Tongue (tissue), 1 donor: ENCODE measurements at regions not wholly inside any gene's neighbourhood (a gene's known extent, or its start where the extent isn't known, plus 50 kb on each side); places are given as distances from the start of the nearest gene placed in this dataset.

Source experiments
- DNase-seq: peaks from one replicate; pipeline ENCODE4 v3.0.0-alpha.2; 2015

DNA sequence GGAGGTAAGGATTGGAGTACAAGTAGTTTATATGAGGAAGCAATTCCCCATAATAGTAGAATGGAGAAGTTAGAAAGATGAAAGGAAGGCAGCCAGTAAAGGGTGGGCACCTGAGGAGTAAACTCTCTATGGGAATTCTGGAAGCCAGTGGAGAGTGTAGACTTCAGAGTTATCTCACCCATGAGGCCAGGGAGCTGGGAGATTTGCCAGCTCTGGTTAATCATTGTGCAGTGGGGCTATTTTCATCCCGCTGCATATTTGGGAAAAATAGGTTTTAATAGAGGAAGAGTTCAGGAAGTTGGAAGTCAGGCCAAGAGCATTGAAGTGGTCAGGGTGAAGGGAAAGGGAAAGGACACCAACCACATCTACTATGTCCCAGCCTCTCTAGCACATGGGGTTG is 242.3 kb upstream of the BRINP1 start:
- no peak for DNase-seq

DNA sequence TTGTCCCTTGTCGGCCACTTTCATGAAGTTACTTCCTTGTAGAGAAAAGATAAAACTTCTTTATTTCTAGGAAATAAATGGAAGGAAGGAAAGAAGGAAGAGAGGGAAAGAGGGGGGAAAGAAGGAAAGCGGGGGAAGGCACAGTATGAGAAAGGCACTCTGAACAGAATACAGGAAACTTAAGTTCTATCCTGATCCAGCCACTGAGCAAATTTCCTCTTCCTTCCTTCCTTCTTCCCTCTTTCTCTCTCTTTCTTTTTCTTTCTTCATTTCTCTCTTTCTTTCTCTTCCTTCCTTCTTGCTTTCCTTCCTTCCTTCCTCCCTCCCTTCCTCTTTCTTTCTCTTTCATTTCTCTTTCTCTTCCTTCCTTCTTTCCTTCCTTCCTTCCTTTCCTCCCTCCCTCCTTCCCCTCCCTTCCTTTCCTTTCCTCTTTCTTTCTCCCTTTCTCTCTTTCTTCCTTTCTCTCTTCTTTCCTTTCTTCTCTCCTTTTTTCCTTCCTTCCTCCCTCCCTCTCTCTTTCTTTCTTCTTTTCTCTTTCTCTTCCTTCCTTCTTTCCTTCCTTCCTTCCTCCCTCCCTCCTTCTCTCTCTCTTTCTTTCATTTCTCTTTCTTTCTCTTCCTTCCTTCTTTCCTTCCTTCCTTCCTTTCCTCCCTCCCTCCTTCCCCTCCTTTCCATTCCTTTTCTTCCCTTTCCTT is 240.2 kb upstream of the BRINP1 start:
- no peak for DNase-seq

DNA sequence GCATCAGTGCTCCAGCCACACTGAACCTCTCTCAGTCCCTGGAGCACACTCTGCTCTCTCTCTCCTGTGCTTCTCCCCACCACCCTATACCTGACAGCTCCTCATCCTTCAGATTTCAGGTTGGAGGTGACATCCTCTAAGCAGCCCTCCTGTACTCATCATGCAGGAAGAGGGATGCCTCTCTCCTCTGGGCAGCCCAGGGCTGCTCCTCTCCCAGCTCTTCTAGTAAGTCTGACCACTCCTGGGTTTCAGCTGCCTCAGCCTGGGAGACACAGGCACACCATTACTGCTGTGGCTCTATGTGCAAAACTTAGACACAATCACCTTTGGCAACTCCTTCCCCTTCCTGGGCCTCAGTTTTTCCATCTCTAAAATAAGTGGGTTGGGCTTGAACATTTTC is 232.4 kb upstream of the BRINP1 start:
- DNase-seq: no peak

DNA sequence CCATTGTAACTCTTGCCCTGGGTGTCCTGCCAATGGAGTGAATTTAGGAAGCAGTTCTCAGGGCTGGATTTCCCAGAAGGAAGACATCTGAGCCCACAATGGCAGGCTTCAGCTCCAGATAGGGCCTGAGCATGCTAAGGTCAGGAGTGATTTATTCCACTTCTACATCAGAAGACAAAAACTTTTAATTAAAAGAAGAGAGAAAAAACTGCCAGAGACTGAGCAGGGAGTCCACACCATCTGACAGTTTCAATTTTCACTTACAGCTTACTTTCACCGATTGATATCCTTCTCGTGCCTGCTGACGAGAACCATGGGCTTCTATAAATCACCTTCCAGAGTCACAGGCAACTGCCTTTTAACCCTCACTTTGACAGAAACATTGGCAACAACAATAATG is 228.3 kb upstream of the BRINP1 start:
- DNase-seq: no peak

DNA sequence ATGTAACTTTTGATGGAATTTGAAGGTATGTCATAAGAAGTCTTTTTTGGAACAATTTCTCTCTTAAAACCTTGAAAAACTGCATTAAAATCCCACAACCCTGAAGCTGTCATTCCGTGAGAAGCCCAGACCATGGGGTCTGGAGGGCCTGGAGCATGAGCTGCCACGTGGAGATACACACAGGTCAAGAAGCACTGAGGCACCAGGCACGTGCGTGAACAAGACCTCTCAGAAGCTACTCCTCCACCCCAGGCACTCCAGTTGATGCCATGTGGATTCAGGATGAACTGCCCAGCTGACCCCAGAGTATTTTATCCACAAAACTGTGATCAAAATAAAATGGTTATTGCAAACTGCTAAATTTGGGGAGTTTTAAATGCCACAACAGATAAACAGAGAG is 227.5 kb upstream of the BRINP1 start:
- DNase-seq: no peak

DNA sequence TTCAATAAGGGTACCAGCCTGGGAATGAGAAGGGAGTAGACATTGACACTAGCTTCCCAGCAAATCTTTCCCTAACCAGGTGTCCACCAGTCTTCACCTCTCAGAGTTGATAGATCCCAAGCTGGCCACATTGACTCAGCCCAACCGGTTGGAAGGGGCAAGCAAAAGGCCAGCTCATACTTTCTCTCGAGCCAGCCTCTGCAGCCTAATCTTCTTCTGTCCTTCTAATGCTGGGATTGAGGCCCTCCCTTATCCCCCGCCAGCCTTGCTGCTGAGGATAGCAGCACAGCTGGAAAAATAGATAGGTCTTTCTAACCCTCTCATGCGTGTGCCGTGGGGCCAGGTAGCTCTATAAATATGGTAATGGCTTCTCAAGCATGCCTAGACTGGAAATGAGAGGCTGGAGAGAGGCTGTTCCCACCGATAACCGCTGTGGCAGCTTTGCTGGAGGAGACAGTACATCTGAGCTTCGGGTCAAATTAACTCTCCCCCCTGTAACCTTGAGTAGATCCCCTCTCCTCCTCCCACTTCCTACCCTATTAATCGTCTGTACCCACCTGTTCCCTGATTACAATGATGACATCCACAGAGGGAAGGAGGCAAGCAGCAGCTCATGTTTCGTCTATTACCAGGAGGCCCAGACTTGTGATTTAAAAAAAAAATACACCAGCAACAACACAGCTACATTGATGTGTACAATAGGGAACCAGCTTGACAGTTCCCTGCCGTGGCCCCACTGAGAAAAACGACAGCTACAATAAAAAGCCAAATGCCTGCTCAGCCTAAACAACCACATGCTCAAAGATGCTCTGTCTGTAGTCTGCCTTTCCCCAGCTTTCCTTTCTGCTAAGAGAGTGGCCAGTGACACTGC is 219.9 kb upstream of the BRINP1 start:
- DNase-seq: no peak

DNA sequence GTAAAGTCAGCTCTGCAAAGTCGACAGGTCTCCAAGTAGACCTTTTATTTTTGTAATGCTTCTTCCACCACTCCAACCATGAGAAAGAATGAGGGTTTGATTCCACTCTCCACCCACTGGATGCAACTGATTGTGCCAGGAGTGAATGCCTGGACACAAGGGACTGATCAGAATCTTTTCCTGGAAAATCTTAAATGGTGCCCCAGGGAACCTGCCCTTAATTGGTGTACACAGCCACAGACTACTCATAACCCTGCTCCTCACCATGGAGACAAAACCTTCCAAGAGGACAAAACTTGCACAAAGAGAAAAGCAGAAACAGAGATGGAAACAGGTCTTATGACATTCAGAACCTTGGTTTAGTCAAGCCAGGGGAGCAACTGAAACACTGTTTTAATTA is 208.6 kb upstream of the BRINP1 start:
- no peak for DNase-seq

DNA sequence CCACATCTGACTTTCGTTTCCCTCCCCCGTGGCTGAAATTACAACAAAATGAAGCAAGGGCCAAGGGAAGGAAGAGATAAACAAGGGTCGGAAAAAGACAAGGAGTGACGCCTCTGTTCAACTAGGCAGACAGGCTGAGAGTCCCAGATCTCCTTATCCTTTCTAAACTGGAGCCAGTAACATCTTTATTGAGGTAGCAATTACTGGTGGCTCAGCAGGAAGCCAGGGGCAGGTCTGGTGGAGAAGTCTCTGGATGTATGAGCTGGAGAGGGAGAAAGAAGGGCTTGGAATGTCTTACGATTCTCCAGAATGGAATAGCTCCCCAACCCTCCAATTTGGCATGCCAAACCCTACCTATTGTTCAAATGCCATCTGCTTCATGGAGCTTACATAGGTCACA is 190.8 kb upstream of the BRINP1 start:
- DNase-seq: no peak

DNA sequence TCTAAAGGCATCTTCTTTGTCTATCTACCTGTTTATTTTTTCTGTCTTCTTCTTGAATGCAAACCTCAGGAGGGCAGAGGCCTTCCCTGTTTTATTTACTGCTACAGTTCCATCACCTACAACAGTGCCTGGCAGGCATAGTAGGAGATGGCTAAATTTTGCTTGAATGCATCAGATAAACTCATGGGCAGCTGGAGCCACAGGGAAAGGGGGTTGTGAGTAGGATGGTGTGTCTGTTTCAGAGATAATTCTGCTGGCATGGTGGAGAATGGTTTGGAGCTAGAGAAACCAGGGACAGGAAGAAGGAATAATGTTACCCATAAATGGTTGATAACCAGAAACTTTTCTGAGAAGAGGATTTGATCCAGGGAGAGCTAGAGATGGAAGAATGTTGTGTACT is 189.8 kb upstream of the BRINP1 start:
- DNase-seq: no peak

DNA sequence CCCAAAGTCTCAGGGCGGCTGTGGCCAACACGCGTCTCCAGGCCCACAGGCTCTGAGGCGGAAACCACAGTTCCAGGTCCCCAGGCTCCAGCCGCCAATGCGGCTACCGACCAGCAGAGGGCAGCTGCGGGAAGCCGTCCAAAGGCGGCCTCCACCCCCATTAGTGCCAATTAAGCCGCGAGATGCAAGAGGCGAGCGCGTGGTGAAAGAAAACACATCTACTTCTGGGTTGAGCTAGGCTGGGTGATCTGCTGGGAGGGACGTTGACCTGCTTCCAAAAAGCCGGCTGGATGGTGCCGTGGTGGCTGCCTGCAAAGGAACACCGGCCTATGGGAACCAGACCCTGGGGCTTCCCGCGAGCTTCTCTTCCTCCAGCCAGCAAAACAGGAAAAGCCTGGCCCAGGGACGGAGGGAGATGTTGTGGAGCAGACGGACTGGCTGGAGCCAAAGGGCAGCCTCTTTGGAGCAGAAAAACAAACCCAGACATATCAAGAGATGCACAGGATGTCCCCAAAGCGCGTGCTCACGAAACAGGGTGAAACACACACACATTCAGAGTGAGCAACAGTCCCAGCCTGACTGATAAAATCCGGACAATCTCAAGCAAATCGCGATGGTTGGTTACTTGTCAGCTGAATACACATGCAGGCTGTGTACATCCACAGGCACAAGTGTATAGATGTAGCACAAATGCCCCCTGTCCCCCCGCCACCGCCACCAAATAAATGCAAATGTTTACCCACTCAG is 187.1 kb upstream of the BRINP1 start:
- peak; percentile 82 for DNase-seq

DNA sequence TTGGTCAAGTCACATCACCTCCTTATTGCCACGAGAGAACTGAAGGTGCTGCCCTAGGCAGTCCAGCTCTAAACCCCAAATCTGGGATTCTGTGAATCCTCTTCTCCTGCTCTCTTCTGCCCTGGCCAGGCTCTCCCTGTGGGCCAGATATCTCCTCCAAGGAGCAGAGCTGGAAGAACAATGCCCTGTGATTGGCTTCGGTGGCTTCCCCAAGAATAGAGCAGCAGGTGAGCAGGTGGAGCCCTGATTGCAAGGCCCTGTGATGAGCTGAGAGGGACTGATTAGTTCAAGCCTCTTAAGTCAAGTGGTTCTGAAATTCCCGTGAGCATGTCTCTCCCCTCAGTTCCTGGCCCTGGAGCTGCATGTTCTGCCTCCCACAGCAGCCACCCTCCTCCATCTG is 175.3 kb upstream of the BRINP1 start:
- no peak for DNase-seq

DNA sequence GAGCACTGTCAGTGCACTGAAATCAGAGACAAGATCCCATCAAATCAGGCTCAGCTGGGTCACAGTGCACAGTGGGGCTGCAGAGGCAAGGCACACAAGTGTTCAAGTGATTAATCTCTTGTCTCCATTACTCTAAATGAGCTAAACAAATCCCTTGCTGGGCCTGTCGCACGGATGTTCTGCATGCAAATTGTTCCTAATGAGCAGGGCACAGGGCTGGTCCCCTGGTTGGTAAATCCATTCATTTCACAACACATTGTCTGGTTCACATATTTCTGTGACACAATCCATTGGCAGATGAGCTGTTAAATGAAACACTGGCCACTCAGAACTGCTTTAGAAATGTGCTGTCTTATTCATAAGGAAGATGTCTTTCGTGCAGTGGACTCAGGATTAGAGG is 167.9 kb upstream of the BRINP1 start:
- no peak for DNase-seq

DNA sequence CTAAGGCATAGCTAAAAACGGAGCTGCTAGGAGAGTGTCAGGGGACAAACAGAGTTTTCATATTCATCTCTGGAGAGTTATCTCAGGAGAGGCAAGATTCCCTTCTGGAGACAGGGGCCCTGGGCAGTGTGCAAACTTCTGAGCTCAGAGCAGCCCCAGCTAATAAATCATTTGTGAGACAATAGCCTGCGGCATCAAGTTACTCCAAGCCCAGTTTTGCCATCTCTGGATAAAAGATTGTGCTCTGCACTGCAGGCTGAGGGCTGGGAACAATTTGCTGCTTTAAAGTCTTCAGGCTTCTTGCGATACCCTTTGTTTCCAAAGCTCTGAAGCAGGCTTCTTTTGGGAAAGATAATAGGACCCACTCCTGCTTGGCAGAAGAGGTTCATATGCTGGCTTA is 164.3 kb upstream of the BRINP1 start:
- DNase-seq: peak; percentile 7

DNA sequence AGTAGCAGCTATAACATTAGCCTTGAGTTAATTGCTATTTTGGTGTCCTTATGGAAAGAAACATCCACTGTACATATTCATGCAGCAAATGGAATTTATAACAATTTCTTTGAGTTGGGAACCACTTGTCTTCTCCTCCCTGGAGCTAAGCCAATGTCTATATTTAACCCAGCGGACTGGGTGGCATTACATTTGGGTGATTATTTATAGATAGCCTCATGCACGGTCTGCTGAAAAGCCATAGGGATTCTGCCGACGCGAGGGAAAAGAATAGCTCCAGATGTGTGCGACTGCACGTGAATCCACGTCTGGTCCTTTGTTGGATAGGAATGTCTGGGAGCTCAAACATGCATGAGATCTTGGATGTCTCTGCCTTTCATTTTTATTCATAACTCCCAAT is 157.5 kb upstream of the BRINP1 start:
- no peak for DNase-seq

DNA sequence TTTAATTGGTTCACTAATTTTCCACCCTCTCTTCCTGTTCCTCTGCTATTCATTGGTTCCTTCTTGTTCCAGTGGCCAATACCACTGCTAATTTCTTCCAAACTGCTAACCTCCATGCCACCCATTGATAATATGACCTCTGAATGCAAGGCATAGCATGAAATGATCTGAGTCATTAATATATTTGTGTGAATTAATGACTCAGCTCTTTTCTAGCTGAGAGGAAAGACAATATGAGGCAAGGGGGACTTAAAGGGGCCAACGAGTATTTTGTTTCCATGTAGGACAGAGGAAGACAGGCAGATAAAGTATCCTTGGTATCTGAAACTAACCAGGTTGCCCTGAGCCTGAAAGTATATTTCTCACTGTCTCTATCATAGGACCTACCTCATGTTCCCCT is 154.3 kb upstream of the BRINP1 start:
- no peak for DNase-seq

DNA sequence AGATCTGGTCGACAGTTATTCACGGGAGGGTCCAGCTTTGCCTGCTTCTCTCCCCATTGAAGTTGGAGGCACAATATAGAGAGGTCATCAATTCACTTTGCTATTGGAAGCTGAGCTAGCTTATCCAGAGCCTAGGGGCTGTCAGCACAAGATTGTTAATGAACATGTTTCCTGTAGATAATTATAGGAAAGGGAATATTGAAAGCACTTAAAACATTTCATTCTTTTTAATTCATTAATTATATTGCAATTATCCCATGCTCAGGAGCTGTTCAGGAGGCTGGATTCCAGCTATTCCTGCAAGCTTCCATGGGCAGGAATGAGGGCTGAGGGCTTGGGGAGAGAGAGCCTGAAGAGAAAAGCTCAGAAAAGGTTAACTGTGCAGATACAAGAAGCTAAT is 153.1 kb upstream of the BRINP1 start:
- no peak for DNase-seq

DNA sequence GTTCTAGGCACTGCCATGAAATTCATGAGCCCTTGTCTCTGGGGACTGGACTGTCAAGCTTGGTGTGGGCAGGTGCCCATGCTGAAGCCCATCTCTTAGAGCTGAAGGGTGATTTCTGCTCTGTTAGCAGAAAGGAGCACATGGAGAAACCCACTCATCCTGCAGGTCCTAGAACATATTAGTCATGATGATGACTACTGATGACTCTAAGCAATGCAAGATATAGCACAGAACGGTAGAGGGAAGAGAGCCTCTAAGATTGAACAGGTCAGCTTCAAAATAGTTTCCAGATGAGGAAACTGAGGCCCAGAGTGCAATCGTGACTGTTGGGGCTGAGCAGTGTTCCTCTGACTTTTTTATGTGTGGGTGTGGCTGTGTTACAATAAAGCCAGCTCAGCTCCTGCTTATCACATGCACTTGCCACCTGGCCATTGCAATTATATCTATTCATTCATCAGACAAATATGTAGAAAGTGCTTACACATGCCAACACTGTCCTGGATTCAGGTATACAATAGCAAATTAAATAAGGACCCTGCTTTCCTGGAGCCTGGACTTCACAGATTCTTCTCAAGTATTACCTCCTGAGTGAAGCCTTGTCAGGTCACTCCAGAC is 140.2 kb upstream of the BRINP1 start:
- DNase-seq: no peak

DNA sequence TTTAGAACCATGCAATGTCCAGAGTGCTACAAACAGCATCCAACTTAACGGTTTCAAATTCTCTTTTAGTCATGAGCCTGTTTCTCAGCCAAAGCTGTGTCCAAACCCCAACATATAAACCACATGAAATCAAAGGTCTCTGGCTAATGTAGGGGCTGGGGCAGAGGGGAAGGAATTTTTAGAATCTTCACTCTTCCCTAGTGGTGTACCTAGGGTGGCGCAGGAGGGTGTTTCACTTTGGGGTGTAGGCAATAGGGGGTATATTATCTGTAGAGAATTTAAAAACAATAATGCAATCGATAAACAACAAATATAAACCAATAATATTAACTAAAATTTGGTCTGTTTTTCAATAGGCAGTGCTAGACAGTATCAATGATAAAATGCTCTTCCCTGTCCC is 132.1 kb upstream of the BRINP1 start:
- no peak for DNase-seq

DNA sequence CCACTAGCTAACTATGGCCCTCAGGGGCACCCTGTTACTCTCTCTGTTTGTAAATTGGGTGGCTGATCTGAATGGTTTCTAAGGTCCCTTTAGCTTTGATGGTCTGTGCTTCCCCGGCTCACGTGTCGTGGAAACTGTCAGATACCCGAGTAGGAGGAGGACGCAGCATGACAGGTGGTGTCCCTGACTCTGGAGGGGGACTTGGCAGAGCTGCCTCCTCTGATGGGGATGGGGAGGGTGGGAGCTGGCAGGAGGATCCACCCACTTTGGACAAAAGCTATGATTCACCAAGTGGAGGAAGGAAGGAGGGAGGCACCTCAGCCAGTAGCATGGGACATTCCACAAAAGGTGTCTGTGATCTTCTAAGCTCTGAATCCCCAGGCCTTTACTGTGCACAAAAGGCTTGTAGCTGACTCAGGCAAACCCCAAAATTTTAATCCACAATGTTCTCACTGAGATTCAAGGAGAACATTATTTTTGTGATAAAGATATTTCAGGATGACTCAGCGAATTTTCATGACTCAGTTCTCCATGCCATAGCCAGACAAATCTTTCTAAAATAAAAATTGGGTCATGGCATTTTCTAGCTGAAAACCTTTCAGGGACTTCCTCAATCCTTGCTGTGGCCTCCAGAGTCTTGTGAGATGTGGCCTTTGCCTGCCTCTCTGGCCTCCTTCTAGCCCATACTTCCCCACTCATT is 131.0 kb upstream of the BRINP1 start:
- peak; percentile 46 for DNase-seq

DNA sequence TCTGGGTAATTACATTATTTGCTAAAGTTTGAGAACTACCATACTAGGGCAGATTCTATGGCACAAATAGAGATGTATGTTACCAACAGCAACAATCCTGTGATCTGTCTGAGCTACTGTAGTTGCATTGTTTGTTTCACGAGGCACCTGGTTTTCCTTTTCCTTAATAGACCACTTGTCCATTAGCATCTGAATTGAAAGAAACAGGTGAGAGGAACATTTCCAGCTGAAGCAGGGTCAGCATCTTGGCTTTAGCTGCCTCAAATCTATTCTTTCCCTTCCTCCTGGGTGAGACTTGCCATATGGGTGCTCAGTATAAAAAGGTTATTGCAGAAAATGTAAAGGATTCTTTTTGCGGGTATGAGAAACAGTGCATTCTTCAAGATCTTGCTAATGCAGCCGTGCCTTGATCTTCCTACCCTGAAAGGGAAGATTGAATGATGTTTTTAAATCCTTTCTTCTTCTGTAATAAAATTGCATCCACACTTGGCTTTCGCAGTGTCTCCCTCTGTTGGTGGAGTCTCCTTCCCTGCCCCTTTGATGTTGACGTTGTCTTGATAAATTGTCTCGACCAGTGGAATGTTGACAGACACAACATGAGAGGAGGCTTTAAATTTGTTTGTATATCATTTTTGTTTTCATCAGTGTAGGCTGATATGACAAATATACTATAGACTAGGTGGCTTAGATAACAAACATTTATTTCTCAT is 118.0 kb upstream of the BRINP1 start:
- DNase-seq: no peak

DNA sequence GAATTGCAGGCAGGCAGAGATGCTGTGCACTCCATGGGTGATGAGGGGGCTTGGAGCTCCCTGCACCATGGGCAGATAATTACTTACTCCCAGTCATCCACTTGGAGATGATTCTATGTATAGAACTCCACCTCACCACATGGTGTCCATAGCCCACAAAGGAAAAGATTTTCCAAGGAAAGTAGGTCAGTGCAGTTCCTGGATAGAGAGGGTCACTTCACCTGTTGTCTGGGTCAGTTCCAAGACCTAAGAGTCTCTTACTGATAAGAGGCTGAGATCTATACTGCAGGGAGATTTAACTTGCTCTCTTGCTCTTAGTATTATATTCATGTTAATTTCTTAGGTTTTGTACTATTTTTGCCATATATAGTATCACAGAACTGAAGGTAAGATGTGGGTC is 113.9 kb upstream of the BRINP1 start:
- DNase-seq: no peak

DNA sequence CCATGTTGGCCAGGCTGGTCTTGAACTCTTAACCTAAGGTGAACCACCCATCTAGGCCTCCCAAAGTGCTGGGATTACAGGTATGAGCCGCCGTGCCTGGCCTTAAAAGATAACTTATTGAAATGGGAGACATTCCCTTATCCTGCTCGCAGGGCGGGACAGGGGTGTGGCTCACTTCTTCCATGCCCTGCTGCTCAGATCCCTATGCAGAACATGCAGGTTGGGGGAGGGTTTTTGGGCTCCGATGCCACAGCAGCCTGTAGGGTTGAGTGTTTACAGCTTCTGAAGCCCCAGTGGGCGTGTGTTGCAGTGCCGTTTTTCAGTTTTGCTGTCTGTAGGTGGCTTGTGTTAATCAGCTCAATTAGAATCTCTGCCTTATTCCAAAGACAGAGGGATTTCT is 108.0 kb upstream of the BRINP1 start:
- no peak for DNase-seq
